ENCODE measurements at regions not wholly inside any gene's neighbourhood (a gene's known extent, or its start where the extent isn't known, plus 50 kb on each side); places are given as distances from the start of the nearest gene placed in this dataset.

DNA sequence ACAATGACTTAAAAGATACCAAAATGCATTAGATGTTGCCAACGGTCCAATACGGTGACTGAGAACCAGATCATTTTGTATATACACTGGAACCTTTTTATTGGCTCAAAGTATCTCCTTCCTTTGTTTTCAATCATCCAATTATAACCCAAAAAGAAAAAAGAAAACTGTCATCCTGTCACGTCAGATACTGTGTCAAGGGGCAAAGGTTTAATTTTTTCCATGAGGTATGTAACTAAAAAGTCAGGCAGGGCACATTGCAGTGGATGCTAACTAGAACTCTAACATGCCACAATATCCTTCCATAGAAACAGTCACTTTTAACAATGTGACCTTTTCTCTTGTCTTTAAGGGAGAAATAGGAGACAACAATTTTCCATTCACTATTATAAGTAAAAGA lies 267.6 kb upstream of the NEBL start:
- TF ChIP-seq POLR2AphosphoS5 (IDR thresholded peaks at IDR 0.05; ENCODE audit: low read depth, low read length), result no peak
- TF ChIP-seq SIN3A (IDR thresholded peaks at IDR 0.05; ENCODE audit: borderline replicate concordance, insufficient read depth, low read length), result no peak
- no peak for TF ChIP-seq TAF1 (IDR thresholded peaks at IDR 0.05; ENCODE audit: borderline replicate concordance, insufficient read depth, low read length)
- TF ChIP-seq, protein P1, sequence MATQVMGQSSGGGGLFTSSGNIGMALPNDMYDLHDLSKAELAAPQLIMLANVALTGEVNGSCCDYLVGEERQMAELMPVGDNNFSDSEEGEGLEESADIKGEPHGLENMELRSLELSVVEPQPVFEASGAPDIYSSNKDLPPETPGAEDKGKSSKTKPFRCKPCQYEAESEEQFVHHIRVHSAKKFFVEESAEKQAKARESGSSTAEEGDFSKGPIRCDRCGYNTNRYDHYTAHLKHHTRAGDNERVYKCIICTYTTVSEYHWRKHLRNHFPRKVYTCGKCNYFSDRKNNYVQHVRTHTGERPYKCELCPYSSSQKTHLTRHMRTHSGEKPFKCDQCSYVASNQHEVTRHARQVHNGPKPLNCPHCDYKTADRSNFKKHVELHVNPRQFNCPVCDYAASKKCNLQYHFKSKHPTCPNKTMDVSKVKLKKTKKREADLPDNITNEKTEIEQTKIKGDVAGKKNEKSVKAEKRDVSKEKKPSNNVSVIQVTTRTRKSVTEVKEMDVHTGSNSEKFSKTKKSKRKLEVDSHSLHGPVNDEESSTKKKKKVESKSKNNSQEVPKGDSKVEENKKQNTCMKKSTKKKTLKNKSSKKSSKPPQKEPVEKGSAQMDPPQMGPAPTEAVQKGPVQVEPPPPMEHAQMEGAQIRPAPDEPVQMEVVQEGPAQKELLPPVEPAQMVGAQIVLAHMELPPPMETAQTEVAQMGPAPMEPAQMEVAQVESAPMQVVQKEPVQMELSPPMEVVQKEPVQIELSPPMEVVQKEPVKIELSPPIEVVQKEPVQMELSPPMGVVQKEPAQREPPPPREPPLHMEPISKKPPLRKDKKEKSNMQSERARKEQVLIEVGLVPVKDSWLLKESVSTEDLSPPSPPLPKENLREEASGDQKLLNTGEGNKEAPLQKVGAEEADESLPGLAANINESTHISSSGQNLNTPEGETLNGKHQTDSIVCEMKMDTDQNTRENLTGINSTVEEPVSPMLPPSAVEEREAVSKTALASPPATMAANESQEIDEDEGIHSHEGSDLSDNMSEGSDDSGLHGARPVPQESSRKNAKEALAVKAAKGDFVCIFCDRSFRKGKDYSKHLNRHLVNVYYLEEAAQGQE (IDR thresholded peaks at IDR 0.05; ENCODE audit: insufficient read depth in 1 of 2, low read depth in 2 of 2, low read length in 2 of 2), result no peak
- no peak for TF ChIP-seq FOXP2 (optimal IDR thresholded peaks at IDR 0.05; ENCODE audit: borderline replicate concordance, extremely low read depth, extremely low read length, insufficient read depth)

Data from PFSK-1 (cell line).